ENCODE measurements at regions not wholly inside any gene's neighbourhood (a gene's known extent, or its start where the extent isn't known, plus 50 kb on each side); places are given as distances from the start of the nearest gene placed in this dataset.

- TF ChIP-seq PPARA (CRISPR knock-in tag; IDR thresholded peaks at IDR 0.05; ENCODE audit: borderline replicate concordance): no peak
- TF ChIP-seq ISL1 (CRISPR knock-in tag; IDR thresholded peaks at IDR 0.05): no peak
- TF ChIP-seq TOX (CRISPR knock-in tag; IDR thresholded peaks at IDR 0.05; ENCODE audit: borderline replicate concordance): no peak
- TF ChIP-seq ZNF8 (CRISPR knock-in tag; IDR thresholded peaks at IDR 0.05): no peak
- TF ChIP-seq SNAI2 (CRISPR knock-in tag; IDR thresholded peaks at IDR 0.05): no peak
- no peak for TF ChIP-seq TCF4 (CRISPR knock-in tag; IDR thresholded peaks at IDR 0.05; ENCODE audit: borderline replicate concordance)
- TF ChIP-seq, protein P1, sequence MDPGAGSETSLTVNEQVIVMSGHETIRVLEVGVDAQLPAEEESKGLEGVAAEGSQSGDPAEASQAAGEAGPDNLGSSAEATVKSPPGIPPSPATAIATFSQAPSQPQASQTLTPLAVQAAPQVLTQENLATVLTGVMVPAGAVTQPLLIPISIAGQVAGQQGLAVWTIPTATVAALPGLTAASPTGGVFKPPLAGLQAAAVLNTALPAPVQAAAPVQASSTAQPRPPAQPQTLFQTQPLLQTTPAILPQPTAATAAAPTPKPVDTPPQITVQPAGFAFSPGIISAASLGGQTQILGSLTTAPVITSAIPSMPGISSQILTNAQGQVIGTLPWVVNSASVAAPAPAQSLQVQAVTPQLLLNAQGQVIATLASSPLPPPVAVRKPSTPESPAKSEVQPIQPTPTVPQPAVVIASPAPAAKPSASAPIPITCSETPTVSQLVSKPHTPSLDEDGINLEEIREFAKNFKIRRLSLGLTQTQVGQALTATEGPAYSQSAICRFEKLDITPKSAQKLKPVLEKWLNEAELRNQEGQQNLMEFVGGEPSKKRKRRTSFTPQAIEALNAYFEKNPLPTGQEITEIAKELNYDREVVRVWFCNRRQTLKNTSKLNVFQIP (CRISPR knock-in tag; IDR thresholded peaks at IDR 0.05; ENCODE audit: borderline replicate concordance, low read depth): no peak
- no peak for TF ChIP-seq ZC3H10 (CRISPR knock-in tag; IDR thresholded peaks at IDR 0.05)
Measured at GRCh38 chr22:48348855-48349254, 1478.8 kb downstream of the BRD1 start (continued).

GRCh38 chr22:48347311-48347710, 1480.4 kb downstream of the BRD1 start:
- ATAC-seq: no peak
- TF ChIP-seq TCF4 (CRISPR knock-in tag; IDR thresholded peaks at IDR 0.05; ENCODE audit: borderline replicate concordance): no peak
- no peak for TF ChIP-seq ESRRG (CRISPR knock-in tag; IDR thresholded peaks at IDR 0.05)
- no peak for TF ChIP-seq ISL1 (CRISPR knock-in tag; IDR thresholded peaks at IDR 0.05)
- TF ChIP-seq, protein P1 (CRISPR knock-in tag; IDR thresholded peaks at IDR 0.05; ENCODE audit: borderline replicate concordance, low read depth): no peak
- TF ChIP-seq SNAI2 (CRISPR knock-in tag; IDR thresholded peaks at IDR 0.05): no peak
- no peak for TF ChIP-seq TOX (CRISPR knock-in tag; IDR thresholded peaks at IDR 0.05; ENCODE audit: borderline replicate concordance)
- no peak for TF ChIP-seq OSR1 (CRISPR knock-in tag; IDR thresholded peaks at IDR 0.05)
- TF ChIP-seq CSDC2 (CRISPR knock-in tag; IDR thresholded peaks at IDR 0.05): no peak
- TF ChIP-seq ZNF70 (CRISPR knock-in tag; IDR thresholded peaks at IDR 0.05): no peak
- no peak for TF ChIP-seq BACH2 (CRISPR knock-in tag; IDR thresholded peaks at IDR 0.05; ENCODE audit: borderline replicate concordance)
- TF ChIP-seq, protein P2, sequence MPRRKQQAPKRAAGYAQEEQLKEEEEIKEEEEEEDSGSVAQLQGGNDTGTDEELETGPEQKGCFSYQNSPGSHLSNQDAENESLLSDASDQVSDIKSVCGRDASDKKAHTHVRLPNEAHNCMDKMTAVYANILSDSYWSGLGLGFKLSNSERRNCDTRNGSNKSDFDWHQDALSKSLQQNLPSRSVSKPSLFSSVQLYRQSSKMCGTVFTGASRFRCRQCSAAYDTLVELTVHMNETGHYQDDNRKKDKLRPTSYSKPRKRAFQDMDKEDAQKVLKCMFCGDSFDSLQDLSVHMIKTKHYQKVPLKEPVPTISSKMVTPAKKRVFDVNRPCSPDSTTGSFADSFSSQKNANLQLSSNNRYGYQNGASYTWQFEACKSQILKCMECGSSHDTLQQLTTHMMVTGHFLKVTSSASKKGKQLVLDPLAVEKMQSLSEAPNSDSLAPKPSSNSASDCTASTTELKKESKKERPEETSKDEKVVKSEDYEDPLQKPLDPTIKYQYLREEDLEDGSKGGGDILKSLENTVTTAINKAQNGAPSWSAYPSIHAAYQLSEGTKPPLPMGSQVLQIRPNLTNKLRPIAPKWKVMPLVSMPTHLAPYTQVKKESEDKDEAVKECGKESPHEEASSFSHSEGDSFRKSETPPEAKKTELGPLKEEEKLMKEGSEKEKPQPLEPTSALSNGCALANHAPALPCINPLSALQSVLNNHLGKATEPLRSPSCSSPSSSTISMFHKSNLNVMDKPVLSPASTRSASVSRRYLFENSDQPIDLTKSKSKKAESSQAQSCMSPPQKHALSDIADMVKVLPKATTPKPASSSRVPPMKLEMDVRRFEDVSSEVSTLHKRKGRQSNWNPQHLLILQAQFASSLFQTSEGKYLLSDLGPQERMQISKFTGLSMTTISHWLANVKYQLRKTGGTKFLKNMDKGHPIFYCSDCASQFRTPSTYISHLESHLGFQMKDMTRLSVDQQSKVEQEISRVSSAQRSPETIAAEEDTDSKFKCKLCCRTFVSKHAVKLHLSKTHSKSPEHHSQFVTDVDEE (CRISPR knock-in tag; IDR thresholded peaks at IDR 0.05): no peak
- TF ChIP-seq ZFP3 (CRISPR knock-in tag; IDR thresholded peaks at IDR 0.05): no peak

DNA sequence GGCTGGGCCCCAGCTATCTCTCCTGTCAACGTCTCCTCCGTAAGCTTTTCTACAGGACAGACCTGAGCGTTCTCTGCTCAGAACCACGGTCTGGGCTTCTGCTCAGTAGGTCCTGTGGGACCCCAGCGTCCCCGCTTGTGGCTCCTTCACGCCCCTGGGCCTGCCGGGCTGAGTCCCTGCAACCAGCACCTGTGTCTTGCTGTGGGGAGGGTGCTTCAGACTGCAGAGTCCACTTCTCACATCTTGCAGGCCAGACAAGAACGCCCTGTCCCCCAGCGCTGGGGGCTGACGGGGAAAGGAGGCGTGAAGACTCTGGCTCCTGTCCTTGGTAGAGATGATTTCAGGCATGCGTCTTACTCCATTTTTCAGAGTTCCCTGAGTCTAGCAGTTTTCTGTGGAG, 1480.8 kb downstream of the BRD1 start:
- ATAC-seq: no peak
- TF ChIP-seq, protein P3, sequence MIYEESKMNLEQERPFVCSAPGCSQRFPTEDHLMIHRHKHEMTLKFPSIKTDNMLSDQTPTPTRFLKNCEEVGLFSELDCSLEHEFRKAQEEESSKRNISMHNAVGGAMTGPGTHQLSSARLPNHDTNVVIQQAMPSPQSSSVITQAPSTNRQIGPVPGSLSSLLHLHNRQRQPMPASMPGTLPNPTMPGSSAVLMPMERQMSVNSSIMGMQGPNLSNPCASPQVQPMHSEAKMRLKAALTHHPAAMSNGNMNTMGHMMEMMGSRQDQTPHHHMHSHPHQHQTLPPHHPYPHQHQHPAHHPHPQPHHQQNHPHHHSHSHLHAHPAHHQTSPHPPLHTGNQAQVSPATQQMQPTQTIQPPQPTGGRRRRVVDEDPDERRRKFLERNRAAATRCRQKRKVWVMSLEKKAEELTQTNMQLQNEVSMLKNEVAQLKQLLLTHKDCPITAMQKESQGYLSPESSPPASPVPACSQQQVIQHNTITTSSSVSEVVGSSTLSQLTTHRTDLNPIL (CRISPR knock-in tag; IDR thresholded peaks at IDR 0.05; ENCODE audit: low read depth): no peak
- no peak for TF ChIP-seq BACH2 (CRISPR knock-in tag; IDR thresholded peaks at IDR 0.05; ENCODE audit: borderline replicate concordance)
- TF ChIP-seq ZNF565 (CRISPR knock-in tag; conservative IDR thresholded peaks at IDR 0.05; ENCODE audit: low read depth): no peak
- no peak for TF ChIP-seq GLIS3 (CRISPR knock-in tag; IDR thresholded peaks at IDR 0.05)
- TF ChIP-seq ZFP3 (CRISPR knock-in tag; IDR thresholded peaks at IDR 0.05): no peak
- no peak for TF ChIP-seq TOX (CRISPR knock-in tag; IDR thresholded peaks at IDR 0.05; ENCODE audit: borderline replicate concordance)
- TF ChIP-seq, protein P4, sequence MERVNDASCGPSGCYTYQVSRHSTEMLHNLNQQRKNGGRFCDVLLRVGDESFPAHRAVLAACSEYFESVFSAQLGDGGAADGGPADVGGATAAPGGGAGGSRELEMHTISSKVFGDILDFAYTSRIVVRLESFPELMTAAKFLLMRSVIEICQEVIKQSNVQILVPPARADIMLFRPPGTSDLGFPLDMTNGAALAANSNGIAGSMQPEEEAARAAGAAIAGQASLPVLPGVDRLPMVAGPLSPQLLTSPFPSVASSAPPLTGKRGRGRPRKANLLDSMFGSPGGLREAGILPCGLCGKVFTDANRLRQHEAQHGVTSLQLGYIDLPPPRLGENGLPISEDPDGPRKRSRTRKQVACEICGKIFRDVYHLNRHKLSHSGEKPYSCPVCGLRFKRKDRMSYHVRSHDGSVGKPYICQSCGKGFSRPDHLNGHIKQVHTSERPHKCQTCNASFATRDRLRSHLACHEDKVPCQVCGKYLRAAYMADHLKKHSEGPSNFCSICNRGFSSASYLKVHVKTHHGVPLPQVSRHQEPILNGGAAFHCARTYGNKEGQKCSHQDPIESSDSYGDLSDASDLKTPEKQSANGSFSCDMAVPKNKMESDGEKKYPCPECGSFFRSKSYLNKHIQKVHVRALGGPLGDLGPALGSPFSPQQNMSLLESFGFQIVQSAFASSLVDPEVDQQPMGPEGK (CRISPR knock-in tag; IDR thresholded peaks at IDR 0.05; ENCODE audit: borderline replicate concordance): no peak
- no peak for TF ChIP-seq CSDC2 (CRISPR knock-in tag; IDR thresholded peaks at IDR 0.05)
- no peak for TF ChIP-seq PPARA (CRISPR knock-in tag; IDR thresholded peaks at IDR 0.05; ENCODE audit: borderline replicate concordance)
- TF ChIP-seq, protein P2 (CRISPR knock-in tag; IDR thresholded peaks at IDR 0.05): no peak
- no peak for TF ChIP-seq TCF4 (CRISPR knock-in tag; IDR thresholded peaks at IDR 0.05; ENCODE audit: borderline replicate concordance)
- TF ChIP-seq, protein P1 (CRISPR knock-in tag; IDR thresholded peaks at IDR 0.05; ENCODE audit: borderline replicate concordance, low read depth): no peak

Measured in SK-N-SH treated with all-trans-retinoic acid at 6 μM for 48 hours (cell line).